Epithelial cell of esophagus (primary cell): ENCODE measurements at regions not wholly inside any gene's neighbourhood (a gene's known extent, or its start where the extent isn't known, plus 50 kb on each side); places are given as distances from the start of the nearest gene placed in this dataset.
A peak's percentile ranks its signal among the peaks of the same experiment; 100 is the strongest.

Experiments used
- DNase-seq: peaks from one replicate; pipeline ENCODE4 v3.0.0; 2010; ENCODE audit warnings: low read depth
- H3K4me3 ChIP-seq: 2 replicates; pipeline ENCODE4 v1.5.1; 2011; ENCODE audit warnings: mild to moderate bottlenecking, low read length, control low read depth
- CTCF ChIP-seq: IDR thresholded peaks from 2 replicates; pipeline ENCODE4 v1.5.1; 2011; ENCODE audit warnings: low read depth, mild to moderate bottlenecking, low read length, control low read depth, inconsistent platforms; ENCODE audit not compliant: insufficient read depth; ENCODE audit errors: missing control alignments

- no peak for DNase-seq
- H3K4me3 ChIP-seq, result no peak overlapping the region
- TF ChIP-seq CTCF, result no peak
Measured at GRCh38 chr14:61959348-61959747, 197.1 kb downstream of the SNAPC1 start.

GRCh38 chr14:61961369-61961768 is 199.1 kb downstream of the SNAPC1 start:
- no peak overlapping the region for H3K4me3 ChIP-seq
- no peak for DNase-seq
- TF ChIP-seq CTCF, result no peak

- H3K4me3 ChIP-seq, result no peak overlapping the region
- TF ChIP-seq CTCF, result no peak
- peak; percentile 16 for DNase-seq
Measured at GRCh38 chr14:61963926-61964325, 201.7 kb downstream of the SNAPC1 start.

- peak; percentile 98 for DNase-seq
- H3K4me3 ChIP-seq, result no peak overlapping the region
- no peak for TF ChIP-seq CTCF
Measured at GRCh38 chr14:61965030-61965745, 203.0 kb downstream of the SNAPC1 start.

- DNase-seq, result no peak
- no peak for TF ChIP-seq CTCF
- no peak overlapping the region for H3K4me3 ChIP-seq
Measured at GRCh38 chr14:61968207-61968606, 206.0 kb downstream of the SNAPC1 start.

GRCh38 chr14:61972711-61973110 is 210.5 kb downstream of the SNAPC1 start:
- TF ChIP-seq CTCF, result no peak
- no peak overlapping the region for H3K4me3 ChIP-seq
- no peak for DNase-seq

- DNase-seq, result peak; percentile 26
- no peak for TF ChIP-seq CTCF
- no peak overlapping the region for H3K4me3 ChIP-seq
Measured at GRCh38 chr14:61973981-61974380, 211.8 kb downstream of the SNAPC1 start.
